HCT116 (cell line): ENCODE measurements at regions not wholly inside any gene's neighbourhood (a gene's known extent, or its start where the extent isn't known, plus 50 kb on each side); places are given as distances from the start of the nearest gene placed in this dataset.

Experiments used
- ATAC-seq: fragments of 200-7000 bp; cut with Tn5 transposase; 2 replicates; pipeline ENCODE4 v1.9.1; 2020; ENCODE audit warnings: mild to moderate bottlenecking, moderate library complexity
- BruUV-seq: library from RNA; stranded (reverse); fragments of 400-500 nt; replicated peaks from 2 replicates; lab custom pipeline; 2021; lab: Mats Ljungman, UMichigan
- CTCF ChIA-PET: fragments of 300-600 bp; sonication (Branson Sonifier 250); formaldehyde crosslinking; loops from one replicate; lab custom pipeline; 2021; ENCODE audit warnings: antibody characterized with exemption; lab: Charles Lee
- POLR2A ChIA-PET: fragments of 300-600, 350-600 bp; sonication (Branson Sonifier 250); formaldehyde crosslinking; loops from one replicate; lab custom pipeline; 2021; ENCODE audit warnings: antibody characterized with exemption; lab: Charles Lee
- RAD21 ChIA-PET, 2 experiments: fragments of 300-600 bp; sonication (Branson Sonifier 250); formaldehyde crosslinking; loops; one replicate each; lab custom pipeline; 2023; ENCODE audit warnings: low total read pairs in 2 of 2; ENCODE audit not compliant: uncharacterized antibody in 2 of 2, unreplicated experiment in 2 of 2, low non-redundant PET in 1 of 2; lab: Charles Lee
- DNase-seq: peaks from one replicate; pipeline ENCODE4 v3.0.0-alpha.2; 2010; ENCODE audit warnings: low read depth, low spot score
- H2AFZ ChIP-seq: fragments of 200-600 bp; shearing (Covaris generic), sonication (generic); 2 replicates; pipeline ENCODE4 v1.6.1; 2017; ENCODE audit warnings: low read depth, mixed run types, mixed read lengths, antibody characterized with exemption, low read length; ENCODE audit not compliant: poor library complexity, severe bottlenecking
- H3K27ac ChIP-seq: 2 replicates; pipeline ENCODE4 v1.5.1; 2012; ENCODE audit warnings: low read depth, low read length
- H3K27me3 ChIP-seq: fragments of 200-600 bp; sonication (generic); 2 replicates; pipeline ENCODE4 v1.6.1; 2016; ENCODE audit warnings: mixed run types, low read length, mixed read lengths; ENCODE audit not compliant: insufficient read depth
- H3K36me3 ChIP-seq, 2 experiments: fragments of 200-500 bp in 1 of 2; fragments of 200-600 bp in 1 of 2; sonication (Bioruptor generic) in 1 of 2; sonication (generic) in 1 of 2; 2 replicates each; pipeline versions ENCODE4 v1.5.1 to v1.6.1; 2014 to 2016; ENCODE audit warnings: low read length in 2 of 2, inconsistent platforms in 1 of 2, mixed read lengths in 1 of 2, mixed run types in 1 of 2; ENCODE audit not compliant: insufficient read depth in 2 of 2, control insufficient read depth in 1 of 2
- H3K4me1 ChIP-seq, 2 experiments: fragments of 200-600 bp in 1 of 2; sonication (generic) in 1 of 2; 2 replicates each; pipeline versions ENCODE4 v1.5.1 to v1.6.1; 2012 to 2017; ENCODE audit warnings: low read length in 2 of 2, inconsistent platforms in 1 of 2, mild to moderate bottlenecking in 1 of 2, mixed read lengths in 1 of 2, mixed run types in 1 of 2, moderate library complexity in 1 of 2; ENCODE audit not compliant: insufficient read depth in 2 of 2, control insufficient read depth in 1 of 2
- H3K4me2 ChIP-seq: fragments of 200-600 bp; sonication (generic); 2 replicates; pipeline ENCODE4 v1.6.1; 2017; ENCODE audit warnings: mixed run types, low read length, mixed read lengths
- H3K4me3 ChIP-seq, 2 experiments: fragments of 200-600 bp in 1 of 2; sonication (generic) in 1 of 2; replicated peaks in 1 of 2; 2 replicates each; pipeline ENCODE4 v1.5.1; 2011 to 2016; ENCODE audit warnings: low read length in 2 of 2, control low read depth in 1 of 2, low read depth in 1 of 2, mild to moderate bottlenecking in 1 of 2, mixed read lengths in 1 of 2, mixed run types in 1 of 2
- H3K79me2 ChIP-seq: fragments of 200-600 bp; sonication (generic); 2 replicates; pipeline ENCODE4 v1.6.1; 2017; ENCODE audit warnings: mild to moderate bottlenecking, mixed run types, low read length, moderate library complexity, mixed read lengths; ENCODE audit not compliant: insufficient read depth
- H3K9ac ChIP-seq: fragments of 200-600 bp; sonication (generic); 2 replicates; pipeline ENCODE4 v1.6.1; 2016; ENCODE audit warnings: low read length, mixed read lengths
- H3K9me2 ChIP-seq: fragments of 200-600 bp; sonication (generic), shearing (Covaris generic); 2 replicates; pipeline ENCODE4 v1.6.1; 2017; ENCODE audit warnings: mixed run types, mild to moderate bottlenecking, moderate library complexity; ENCODE audit not compliant: insufficient read depth
- H3K9me3 ChIP-seq, 2 experiments: fragments of 200-500 bp in 1 of 2; fragments of 200-600 bp in 1 of 2; sonication (Bioruptor generic) in 1 of 2; sonication (generic) in 1 of 2; 2 replicates each; pipeline ENCODE4 v1.6.1; 2014 to 2017; ENCODE audit warnings: low read length in 2 of 2, mixed read lengths in 2 of 2, inconsistent platforms in 1 of 2, low read depth in 1 of 2, mild to moderate bottlenecking in 1 of 2, mixed run types in 1 of 2, moderate library complexity in 1 of 2; ENCODE audit not compliant: control insufficient read depth in 1 of 2, insufficient read depth in 1 of 2
- H4K20me1 ChIP-seq: fragments of 200-600 bp; sonication (generic), shearing (Covaris generic); 2 replicates; pipeline ENCODE4 v1.6.1; 2017; ENCODE audit warnings: mixed run types, mild to moderate bottlenecking, moderate library complexity; ENCODE audit not compliant: insufficient read depth
- CEBPB ChIP-seq: IDR thresholded peaks from 2 replicates; pipeline ENCODE4 v1.6.1; 2012; ENCODE audit warnings: low read depth
- EGR1 ChIP-seq: IDR thresholded peaks from 2 replicates; pipeline ENCODE4 v1.6.1; 2012; ENCODE audit warnings: low read depth
- SRF ChIP-seq: IDR thresholded peaks from 2 replicates; pipeline ENCODE4 v1.6.1; 2012; ENCODE audit warnings: low read depth
- TCF7L2 ChIP-seq: IDR thresholded peaks from 2 replicates; pipeline ENCODE4 v1.7.0; 2011; ENCODE audit warnings: borderline replicate concordance, inconsistent platforms; ENCODE audit not compliant: insufficient read depth, insufficient read length; ENCODE audit errors: extremely low read depth
- YY1 ChIP-seq: IDR thresholded peaks from 2 replicates; pipeline ENCODE4 v1.6.1; 2011; ENCODE audit warnings: low read length, low read depth, moderate library complexity, mild to moderate bottlenecking; ENCODE audit not compliant: insufficient replicate concordance; ENCODE audit errors: extremely low read depth
- intact Hi-C: fragments of 100-400 bp; cut with micrococcal nuclease; formaldehyde crosslinking; loops from 2 replicates; pipeline ENCODE4 v1.10.0; 2022

GRCh38 chr10:27407271-27407670, 96.8 kb upstream of the RAB18 start:
- no peak overlapping the region for H3K27ac ChIP-seq
- DNase-seq (no peak), ATAC-seq (no peak)
- no peaks in the 10 kb centered on the region for H3K27me3 ChIP-seq
- H3K9me2 ChIP-seq, result 0 out of 2 replicates have a peak, but pooled peaks cover 5% of the 10 kb centered on the region
- CTCF ChIA-PET, result no interaction called here
- no peaks in the 10 kb centered on the region for H3K36me3 ChIP-seq
- no peaks in the 10 kb centered on the region for H4K20me1 ChIP-seq
- no peak overlapping the region for H2AFZ ChIP-seq
- no peak overlapping the region for H3K4me3 ChIP-seq
- intact Hi-C loops, result no loop called here
- no peak overlapping the region for H3K4me2 ChIP-seq
- RAD21 ChIA-PET, result no interaction called here
- H3K9me3 ChIP-seq, result no peaks in the 10 kb centered on the region
- H3K4me1 ChIP-seq, result no peaks in the 10 kb centered on the region
- H3K79me2 ChIP-seq, result no peaks in the 10 kb centered on the region
- POLR2A ChIA-PET, result no interaction called here
- no peak overlapping the region for H3K9ac ChIP-seq
- BruUV-seq, result no TSS peak
- no peak for TF ChIP-seq SRF
- TF ChIP-seq CEBPB, result no peak
- no peak for TF ChIP-seq EGR1

- H3K4me3 ChIP-seq, result no peak overlapping the region
- no peaks in the 10 kb centered on the region for H3K36me3 ChIP-seq
- H3K9me2 ChIP-seq, result 0 out of 2 replicates have a peak, but pooled peaks cover 2% of the 10 kb centered on the region
- no peak overlapping the region for H3K4me2 ChIP-seq
- ChIA-PET RAD21 (no interaction called here), CTCF (no interaction called here), POLR2A (no interaction called here)
- BruUV-seq, result no TSS peak
- ATAC-seq (no peak), DNase-seq (no peak)
- no peaks in the 10 kb centered on the region for H3K9me3 ChIP-seq
- no peaks in the 10 kb centered on the region for H3K4me1 ChIP-seq
- intact Hi-C loops, result no loop called here
- H2AFZ ChIP-seq, result no peak overlapping the region
- no peak overlapping the region for H3K27ac ChIP-seq
- H3K9ac ChIP-seq, result no peak overlapping the region
- TF ChIP-seq YY1 (no peak), TCF7L2 (no peak)
- H4K20me1 ChIP-seq, result no peaks in the 10 kb centered on the region
- no peaks in the 10 kb centered on the region for H3K27me3 ChIP-seq
- H3K79me2 ChIP-seq, result no peaks in the 10 kb centered on the region
Observed at GRCh38 chr10:27399871-27400270, 104.2 kb upstream of the RAB18 start.
